D721Med (cell line): ENCODE measurements at regions not wholly inside any gene's neighbourhood (a gene's known extent, or its start where the extent isn't known, plus 50 kb on each side); places are given as distances from the start of the nearest gene placed in this dataset.

Experiments
- DNase-seq: peaks from one replicate; pipeline ENCODE4 v3.0.0; 2011; ENCODE audit warnings: low spot score; ENCODE audit not compliant: insufficient read length
- FAIRE-seq: peaks from 2 replicates; lab custom pipeline; 2011; peaks lifted over from hg19 to GRCh38; lab: Jason Lieb, UNC
- CTCF ChIP-seq: IDR thresholded peaks from 2 replicates; pipeline ENCODE4 v1.5.1; 2012; ENCODE audit warnings: mild to moderate bottlenecking, control low read depth; ENCODE audit not compliant: insufficient read depth; ENCODE audit errors: missing control alignments

GRCh38 chr16:72430121-72430520 lies 258.2 kb upstream of the PMFBP1 start:
- no peak for TF ChIP-seq CTCF
- DNase-seq (no peak), FAIRE-seq (no peak)

- TF ChIP-seq CTCF, result no peak
- FAIRE-seq (no peak), DNase-seq (no peak)
These were observed 257.7 kb upstream of the PMFBP1 start for GRCh38 chr16:72429671-72430081.

- TF ChIP-seq CTCF, result peak; percentile 28
- FAIRE-seq (no peak), DNase-seq (no peak)
These were observed 256.9 kb upstream of the PMFBP1 start for GRCh38 chr16:72428681-72429376.

GRCh38 chr16:72427783-72428331 lies 255.9 kb upstream of the PMFBP1 start:
- no peak for TF ChIP-seq CTCF
- no peak for FAIRE-seq
- DNase-seq, result no peak

- no peak for DNase-seq
- FAIRE-seq, result no peak
- no peak for TF ChIP-seq CTCF
These were observed 255.3 kb upstream of the PMFBP1 start for GRCh38 chr16:72427051-72427782.

GRCh38 chr16:72426386-72426785 lies 254.4 kb upstream of the PMFBP1 start:
- DNase-seq (no peak), FAIRE-seq (no peak)
- TF ChIP-seq CTCF, result no peak
